ENCODE measurements at regions not wholly inside any gene's neighbourhood (a gene's known extent, or its start where the extent isn't known, plus 50 kb on each side); places are given as distances from the start of the nearest gene placed in this dataset.

- H3K4me3 ChIP-seq (replicated peaks; ENCODE audit: low read depth, low read length) = no peak overlapping the region
- peak; percentile 90 for DNase-seq (ENCODE audit: low read depth)
- no peak for TF ChIP-seq CTCF (IDR thresholded peaks at IDR 0.05; ENCODE audit: low read length, missing control alignments)
Observed at GRCh38 chr13:50731400-50731799, 112.1 kb downstream of the DLEU7 start.

- peak; percentile 78 for DNase-seq (ENCODE audit: low read depth)
- H3K4me3 ChIP-seq (replicated peaks; ENCODE audit: low read depth, low read length) = no peak overlapping the region
- TF ChIP-seq CTCF (IDR thresholded peaks at IDR 0.05; ENCODE audit: low read length, missing control alignments) = no peak
Observed at GRCh38 chr13:50732712-50733111, 110.8 kb downstream of the DLEU7 start.

GRCh38 chr13:50733392-50733791 is 110.1 kb downstream of the DLEU7 start:
- H3K4me3 ChIP-seq (replicated peaks; ENCODE audit: low read depth, low read length) = no peak overlapping the region
- TF ChIP-seq CTCF (IDR thresholded peaks at IDR 0.05; ENCODE audit: low read length, missing control alignments) = no peak
- no peak for DNase-seq (ENCODE audit: low read depth)

GRCh38 chr13:50735071-50735470 is 108.4 kb downstream of the DLEU7 start:
- no peak for DNase-seq (ENCODE audit: low read depth)
- TF ChIP-seq CTCF (IDR thresholded peaks at IDR 0.05; ENCODE audit: low read length, missing control alignments) = no peak
- H3K4me3 ChIP-seq (replicated peaks; ENCODE audit: low read depth, low read length) = no peak overlapping the region

- TF ChIP-seq CTCF (IDR thresholded peaks at IDR 0.05; ENCODE audit: low read length, missing control alignments) = no peak
- DNase-seq (ENCODE audit: low read depth) = no peak
- no peak overlapping the region for H3K4me3 ChIP-seq (replicated peaks; ENCODE audit: low read depth, low read length)
Observed at GRCh38 chr13:50740052-50740741, 103.3 kb downstream of the DLEU7 start.

GRCh38 chr13:50742353-50742752 is 101.1 kb downstream of the DLEU7 start:
- no peak for TF ChIP-seq CTCF (IDR thresholded peaks at IDR 0.05; ENCODE audit: low read length, missing control alignments)
- H3K4me3 ChIP-seq (replicated peaks; ENCODE audit: low read depth, low read length) = no peak overlapping the region
- DNase-seq (ENCODE audit: low read depth) = no peak

- DNase-seq (ENCODE audit: low read depth) = no peak
- H3K4me3 ChIP-seq (replicated peaks; ENCODE audit: low read depth, low read length) = no peak overlapping the region
- TF ChIP-seq CTCF (IDR thresholded peaks at IDR 0.05; ENCODE audit: low read length, missing control alignments) = no peak
Observed at GRCh38 chr13:50742968-50743367, 100.5 kb downstream of the DLEU7 start.

Measured in fibroblast of pulmonary artery (primary cell).